HCT116 (cell line): ENCODE measurements at regions not wholly inside any gene's neighbourhood (a gene's known extent, or its start where the extent isn't known, plus 50 kb on each side); places are given as distances from the start of the nearest gene placed in this dataset.

ENCODE experiments used
- ATAC-seq: fragments of 200-7000 bp; cut with Tn5 transposase; 2 replicates; pipeline ENCODE4 v1.9.1; 2020; ENCODE audit warnings: mild to moderate bottlenecking, moderate library complexity
- BruUV-seq: library from RNA; stranded (reverse); fragments of 400-500 nt; replicated peaks from 2 replicates; lab custom pipeline; 2021; lab: Mats Ljungman, UMichigan
- CTCF ChIA-PET: fragments of 300-600 bp; sonication (Branson Sonifier 250); formaldehyde crosslinking; loops from one replicate; lab custom pipeline; 2021; ENCODE audit warnings: antibody characterized with exemption; lab: Charles Lee
- POLR2A ChIA-PET: fragments of 300-600, 350-600 bp; sonication (Branson Sonifier 250); formaldehyde crosslinking; loops from one replicate; lab custom pipeline; 2021; ENCODE audit warnings: antibody characterized with exemption; lab: Charles Lee
- RAD21 ChIA-PET, 2 experiments: fragments of 300-600 bp; sonication (Branson Sonifier 250); formaldehyde crosslinking; loops; one replicate each; lab custom pipeline; 2023; ENCODE audit warnings: low total read pairs in 2 of 2; ENCODE audit not compliant: uncharacterized antibody in 2 of 2, unreplicated experiment in 2 of 2, low non-redundant PET in 1 of 2; lab: Charles Lee
- DNase-seq: peaks from one replicate; pipeline ENCODE4 v3.0.0-alpha.2; 2010; ENCODE audit warnings: low read depth, low spot score
- H2AFZ ChIP-seq: fragments of 200-600 bp; shearing (Covaris generic), sonication (generic); 2 replicates; pipeline ENCODE4 v1.6.1; 2017; ENCODE audit warnings: low read depth, mixed run types, mixed read lengths, antibody characterized with exemption, low read length; ENCODE audit not compliant: poor library complexity, severe bottlenecking
- H3K27ac ChIP-seq: 2 replicates; pipeline ENCODE4 v1.5.1; 2012; ENCODE audit warnings: low read depth, low read length
- H3K27me3 ChIP-seq: fragments of 200-600 bp; sonication (generic); 2 replicates; pipeline ENCODE4 v1.6.1; 2016; ENCODE audit warnings: mixed run types, low read length, mixed read lengths; ENCODE audit not compliant: insufficient read depth
- H3K36me3 ChIP-seq, 2 experiments: fragments of 200-500 bp in 1 of 2; fragments of 200-600 bp in 1 of 2; sonication (Bioruptor generic) in 1 of 2; sonication (generic) in 1 of 2; 2 replicates each; pipeline versions ENCODE4 v1.5.1 to v1.6.1; 2014 to 2016; ENCODE audit warnings: low read length in 2 of 2, inconsistent platforms in 1 of 2, mixed read lengths in 1 of 2, mixed run types in 1 of 2; ENCODE audit not compliant: insufficient read depth in 2 of 2, control insufficient read depth in 1 of 2
- H3K4me1 ChIP-seq, 2 experiments: fragments of 200-600 bp in 1 of 2; sonication (generic) in 1 of 2; 2 replicates each; pipeline versions ENCODE4 v1.5.1 to v1.6.1; 2012 to 2017; ENCODE audit warnings: low read length in 2 of 2, inconsistent platforms in 1 of 2, mild to moderate bottlenecking in 1 of 2, mixed read lengths in 1 of 2, mixed run types in 1 of 2, moderate library complexity in 1 of 2; ENCODE audit not compliant: insufficient read depth in 2 of 2, control insufficient read depth in 1 of 2
- H3K4me2 ChIP-seq: fragments of 200-600 bp; sonication (generic); 2 replicates; pipeline ENCODE4 v1.6.1; 2017; ENCODE audit warnings: mixed run types, low read length, mixed read lengths
- H3K4me3 ChIP-seq, 2 experiments: fragments of 200-600 bp in 1 of 2; sonication (generic) in 1 of 2; replicated peaks in 1 of 2; 2 replicates each; pipeline ENCODE4 v1.5.1; 2011 to 2016; ENCODE audit warnings: low read length in 2 of 2, control low read depth in 1 of 2, low read depth in 1 of 2, mild to moderate bottlenecking in 1 of 2, mixed read lengths in 1 of 2, mixed run types in 1 of 2
- H3K79me2 ChIP-seq: fragments of 200-600 bp; sonication (generic); 2 replicates; pipeline ENCODE4 v1.6.1; 2017; ENCODE audit warnings: mild to moderate bottlenecking, mixed run types, low read length, moderate library complexity, mixed read lengths; ENCODE audit not compliant: insufficient read depth
- H3K9ac ChIP-seq: fragments of 200-600 bp; sonication (generic); 2 replicates; pipeline ENCODE4 v1.6.1; 2016; ENCODE audit warnings: low read length, mixed read lengths
- H3K9me2 ChIP-seq: fragments of 200-600 bp; sonication (generic), shearing (Covaris generic); 2 replicates; pipeline ENCODE4 v1.6.1; 2017; ENCODE audit warnings: mixed run types, mild to moderate bottlenecking, moderate library complexity; ENCODE audit not compliant: insufficient read depth
- H3K9me3 ChIP-seq, 2 experiments: fragments of 200-500 bp in 1 of 2; fragments of 200-600 bp in 1 of 2; sonication (Bioruptor generic) in 1 of 2; sonication (generic) in 1 of 2; 2 replicates each; pipeline ENCODE4 v1.6.1; 2014 to 2017; ENCODE audit warnings: low read length in 2 of 2, mixed read lengths in 2 of 2, inconsistent platforms in 1 of 2, low read depth in 1 of 2, mild to moderate bottlenecking in 1 of 2, mixed run types in 1 of 2, moderate library complexity in 1 of 2; ENCODE audit not compliant: control insufficient read depth in 1 of 2, insufficient read depth in 1 of 2
- H4K20me1 ChIP-seq: fragments of 200-600 bp; sonication (generic), shearing (Covaris generic); 2 replicates; pipeline ENCODE4 v1.6.1; 2017; ENCODE audit warnings: mixed run types, mild to moderate bottlenecking, moderate library complexity; ENCODE audit not compliant: insufficient read depth
- CBX3 ChIP-seq: IDR thresholded peaks from 2 replicates; pipeline ENCODE4 v1.6.1; 2012; ENCODE audit warnings: low read depth
- CEBPB ChIP-seq: IDR thresholded peaks from 2 replicates; pipeline ENCODE4 v1.6.1; 2012; ENCODE audit warnings: low read depth
- ELF1 ChIP-seq: IDR thresholded peaks from 2 replicates; pipeline ENCODE4 v1.6.1; 2012; ENCODE audit warnings: low read depth, borderline replicate concordance
- EZH2 ChIP-seq: fragments of 200-600 bp; sonication (generic); IDR thresholded peaks from 2 replicates; pipeline ENCODE4 v1.6.1; 2017; ENCODE audit warnings: antibody characterized with exemption, mixed run types
- FOSL1 ChIP-seq: IDR thresholded peaks from 2 replicates; pipeline ENCODE4 v1.6.1; 2012; ENCODE audit warnings: low read depth
- JUND ChIP-seq: IDR thresholded peaks from 2 replicates; pipeline ENCODE4 v1.6.1; 2012
- POLR2A ChIP-seq: IDR thresholded peaks from 2 replicates; pipeline ENCODE4 v1.7.0; 2011; ENCODE audit warnings: borderline replicate concordance; ENCODE audit not compliant: insufficient read depth, insufficient read length; ENCODE audit errors: extremely low read depth
- POLR2AphosphoS5 ChIP-seq: IDR thresholded peaks from 2 replicates; pipeline ENCODE4 v1.6.1; 2011; ENCODE audit warnings: mild to moderate bottlenecking, low read depth, low read length, moderate library complexity
- RAD21 ChIP-seq: IDR thresholded peaks from 2 replicates; pipeline ENCODE4 v1.6.1; 2012; ENCODE audit warnings: low read depth, mild to moderate bottlenecking
- SIN3A ChIP-seq: IDR thresholded peaks from 2 replicates; pipeline ENCODE4 v1.6.1; 2012; ENCODE audit warnings: low read depth
- TCF7L2 ChIP-seq: IDR thresholded peaks from 2 replicates; pipeline ENCODE4 v1.7.0; 2011; ENCODE audit warnings: borderline replicate concordance, inconsistent platforms; ENCODE audit not compliant: insufficient read depth, insufficient read length; ENCODE audit errors: extremely low read depth
- YY1 ChIP-seq: IDR thresholded peaks from 2 replicates; pipeline ENCODE4 v1.6.1; 2011; ENCODE audit warnings: low read length, low read depth, moderate library complexity, mild to moderate bottlenecking; ENCODE audit not compliant: insufficient replicate concordance; ENCODE audit errors: extremely low read depth
- ZFX ChIP-seq: fragments of 450-650 bp; IDR thresholded peaks from 2 replicates; pipeline ENCODE4 v1.6.1; 2017
- ZNF274 ChIP-seq: fragments of 200-500 bp; sonication (Bioruptor generic); IDR thresholded peaks from 2 replicates; pipeline ENCODE4 v1.6.1; 2014; ENCODE audit warnings: mild to moderate bottlenecking, low read depth, low read length, inconsistent platforms
- intact Hi-C: fragments of 100-400 bp; cut with micrococcal nuclease; formaldehyde crosslinking; loops from 2 replicates; pipeline ENCODE4 v1.10.0; 2022
- TF ChIP-seq, protein P1 (sequence below): IDR thresholded peaks from 2 replicates; pipeline ENCODE4 v1.6.1; 2011; ENCODE audit warnings: mild to moderate bottlenecking, low read length, moderate library complexity; ENCODE audit not compliant: insufficient replicate concordance; ENCODE audit errors: extremely low read depth
- TF ChIP-seq, protein P2 (sequence below): IDR thresholded peaks from 2 replicates; pipeline ENCODE4 v1.6.1; 2012; ENCODE audit warnings: low read depth

DNA sequence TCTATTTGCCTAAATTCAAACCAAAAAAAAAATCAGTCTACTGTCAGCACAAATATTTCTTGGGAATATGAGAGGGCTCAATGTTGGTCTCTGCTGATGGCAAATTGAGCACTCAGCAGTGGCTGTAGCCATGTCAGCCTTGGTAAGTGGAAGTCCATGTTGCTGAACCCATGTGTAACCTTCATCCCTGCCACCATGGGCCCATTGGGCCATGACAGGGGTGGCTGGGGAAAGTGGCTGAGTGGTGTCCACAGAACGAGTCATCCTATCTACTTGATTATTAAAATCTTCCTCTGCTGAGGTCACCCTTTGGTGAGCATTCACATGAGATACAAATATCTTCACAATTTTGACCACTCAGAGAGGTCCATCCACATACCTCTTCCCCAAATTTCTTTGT is 56.8 kb upstream of the FAM9B start:
- intact Hi-C loops = no loop called here
- Histone ChIP-seq H3K36me3 (no peaks in the 10 kb centered on the region), H3K9me3 (no peaks in the 10 kb centered on the region), H3K9me2 (no peaks in the 10 kb centered on the region), H3K79me2 (no peaks in the 10 kb centered on the region), H3K9ac (no peak overlapping the region), H4K20me1 (no peaks in the 10 kb centered on the region), H3K4me3 (no peak overlapping the region), H3K27ac (no peak overlapping the region), H3K4me2 (no peak overlapping the region), H2AFZ (no peak overlapping the region), H3K27me3 (no peaks in the 10 kb centered on the region), H3K4me1 (no peaks in the 10 kb centered on the region)
- POLR2A ChIA-PET = no interaction called here
- RAD21 ChIA-PET = no interaction called here
- CTCF ChIA-PET = no interaction called here
- DNase-seq (no peak), ATAC-seq (no peak)
- TF ChIP-seq POLR2AphosphoS5 (no peak), CEBPB (no peak), JUND (no peak), TCF7L2 (no peak), FOSL1 (no peak), EZH2 (no peak), ZFX (no peak), RAD21 (no peak), ZNF274 (no peak), SIN3A (no peak), POLR2A (no peak), YY1 (no peak), CBX3 (no peak), ELF1 (no peak)
- TF ChIP-seq, protein P1, sequence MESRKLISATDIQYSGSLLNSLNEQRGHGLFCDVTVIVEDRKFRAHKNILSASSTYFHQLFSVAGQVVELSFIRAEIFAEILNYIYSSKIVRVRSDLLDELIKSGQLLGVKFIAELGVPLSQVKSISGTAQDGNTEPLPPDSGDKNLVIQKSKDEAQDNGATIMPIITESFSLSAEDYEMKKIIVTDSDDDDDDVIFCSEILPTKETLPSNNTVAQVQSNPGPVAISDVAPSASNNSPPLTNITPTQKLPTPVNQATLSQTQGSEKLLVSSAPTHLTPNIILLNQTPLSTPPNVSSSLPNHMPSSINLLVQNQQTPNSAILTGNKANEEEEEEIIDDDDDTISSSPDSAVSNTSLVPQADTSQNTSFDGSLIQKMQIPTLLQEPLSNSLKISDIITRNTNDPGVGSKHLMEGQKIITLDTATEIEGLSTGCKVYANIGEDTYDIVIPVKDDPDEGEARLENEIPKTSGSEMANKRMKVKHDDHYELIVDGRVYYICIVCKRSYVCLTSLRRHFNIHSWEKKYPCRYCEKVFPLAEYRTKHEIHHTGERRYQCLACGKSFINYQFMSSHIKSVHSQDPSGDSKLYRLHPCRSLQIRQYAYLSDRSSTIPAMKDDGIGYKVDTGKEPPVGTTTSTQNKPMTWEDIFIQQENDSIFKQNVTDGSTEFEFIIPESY = no peak
- TF ChIP-seq, protein P2, sequence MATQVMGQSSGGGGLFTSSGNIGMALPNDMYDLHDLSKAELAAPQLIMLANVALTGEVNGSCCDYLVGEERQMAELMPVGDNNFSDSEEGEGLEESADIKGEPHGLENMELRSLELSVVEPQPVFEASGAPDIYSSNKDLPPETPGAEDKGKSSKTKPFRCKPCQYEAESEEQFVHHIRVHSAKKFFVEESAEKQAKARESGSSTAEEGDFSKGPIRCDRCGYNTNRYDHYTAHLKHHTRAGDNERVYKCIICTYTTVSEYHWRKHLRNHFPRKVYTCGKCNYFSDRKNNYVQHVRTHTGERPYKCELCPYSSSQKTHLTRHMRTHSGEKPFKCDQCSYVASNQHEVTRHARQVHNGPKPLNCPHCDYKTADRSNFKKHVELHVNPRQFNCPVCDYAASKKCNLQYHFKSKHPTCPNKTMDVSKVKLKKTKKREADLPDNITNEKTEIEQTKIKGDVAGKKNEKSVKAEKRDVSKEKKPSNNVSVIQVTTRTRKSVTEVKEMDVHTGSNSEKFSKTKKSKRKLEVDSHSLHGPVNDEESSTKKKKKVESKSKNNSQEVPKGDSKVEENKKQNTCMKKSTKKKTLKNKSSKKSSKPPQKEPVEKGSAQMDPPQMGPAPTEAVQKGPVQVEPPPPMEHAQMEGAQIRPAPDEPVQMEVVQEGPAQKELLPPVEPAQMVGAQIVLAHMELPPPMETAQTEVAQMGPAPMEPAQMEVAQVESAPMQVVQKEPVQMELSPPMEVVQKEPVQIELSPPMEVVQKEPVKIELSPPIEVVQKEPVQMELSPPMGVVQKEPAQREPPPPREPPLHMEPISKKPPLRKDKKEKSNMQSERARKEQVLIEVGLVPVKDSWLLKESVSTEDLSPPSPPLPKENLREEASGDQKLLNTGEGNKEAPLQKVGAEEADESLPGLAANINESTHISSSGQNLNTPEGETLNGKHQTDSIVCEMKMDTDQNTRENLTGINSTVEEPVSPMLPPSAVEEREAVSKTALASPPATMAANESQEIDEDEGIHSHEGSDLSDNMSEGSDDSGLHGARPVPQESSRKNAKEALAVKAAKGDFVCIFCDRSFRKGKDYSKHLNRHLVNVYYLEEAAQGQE = no peak
- no TSS peak for BruUV-seq
